ENCODE measurements at regions not wholly inside any gene's neighbourhood (a gene's known extent, or its start where the extent isn't known, plus 50 kb on each side); places are given as distances from the start of the nearest gene placed in this dataset.

- Histone ChIP-seq H2AFZ (ENCODE audit: low read depth, low read length) (no peak overlapping the region), H3K4ac (ENCODE audit: low read depth in 1 of 2, low read length in 2 of 2) (no peak overlapping the region), H2BK15ac (ENCODE audit: low read depth, poor library complexity, severe bottlenecking) (no peak overlapping the region), H2BK5ac (ENCODE audit: low read depth, low read length, poor library complexity, severe bottlenecking) (no peak overlapping the region), H3K4me3 (ENCODE audit: insufficient read depth in 1 of 2, low read depth in 1 of 2, low read length in 2 of 2) (no peak overlapping the region), H3K23ac (ENCODE audit: low read length in 2 of 2) (no peak overlapping the region), H3K4me1 (ENCODE audit: control insufficient read depth, insufficient read depth, low read depth, low read length) (no peaks in the 10 kb centered on the region), H3K27ac (ENCODE audit: low read length, poor library complexity, severe bottlenecking) (no peak overlapping the region), H2BK12ac (ENCODE audit: low read length in 2 of 2) (no peak overlapping the region), H3K4me2 (ENCODE audit: low read length, poor library complexity, severe bottlenecking) (no peak overlapping the region), H3K9ac (ENCODE audit: low read length) (no peak overlapping the region), H2BK120ac (ENCODE audit: low read depth, low read length) (no peak overlapping the region), H3K36me3 (ENCODE audit: control insufficient read depth in 1 of 2, insufficient read depth in 2 of 2, low read depth in 1 of 2, low read length in 2 of 2) (no peaks in the 10 kb centered on the region), H4K8ac (ENCODE audit: low read length) (no peak overlapping the region), H3K79me1 (replicated peaks; ENCODE audit: low read length, poor library complexity, severe bottlenecking) (no peaks in the 10 kb centered on the region), H2AK5ac (ENCODE audit: low read length, severe bottlenecking) (no peak overlapping the region), H3K18ac (ENCODE audit: low read depth in 1 of 2, low read length in 2 of 2) (no peak overlapping the region), H3K14ac (ENCODE audit: low read length in 2 of 2) (no peak overlapping the region), H4K91ac (ENCODE audit: low read length) (no peak overlapping the region), H3K27me3 (ENCODE audit: control insufficient read depth in 1 of 2, insufficient read depth in 1 of 2, low read length in 2 of 2) (peaks cover 0 to 10% of the 10 kb centered on the region in 2 experiments), H3K9me3 (ENCODE audit: control insufficient read depth, low read length) (no peaks in the 10 kb centered on the region)
- no peak for DNase-seq
- no CpG with 5 or more reads among the region's 2 CpGs for WGBS
These were observed 430.7 kb downstream of the GADD45G start for GRCh38 chr9:90035471-90035870.

GRCh38 chr9:90037146-90037797 lies 432.5 kb downstream of the GADD45G start:
- no peak overlapping the region for H3K4me2 ChIP-seq (ENCODE audit: low read length, poor library complexity, severe bottlenecking)
- peak overlapping the region in 1 of 2 experiments; percentile 35 for H3K14ac ChIP-seq (ENCODE audit: low read length in 2 of 2)
- no peak overlapping the region for H2AFZ ChIP-seq (ENCODE audit: low read depth, low read length)
- no peaks in the 10 kb centered on the region for H3K4me1 ChIP-seq (ENCODE audit: control insufficient read depth, insufficient read depth, low read depth, low read length)
- H3K4ac ChIP-seq (ENCODE audit: low read depth in 1 of 2, low read length in 2 of 2) = no peak overlapping the region
- H3K36me3 ChIP-seq (ENCODE audit: control insufficient read depth in 1 of 2, insufficient read depth in 2 of 2, low read depth in 1 of 2, low read length in 2 of 2) = no peaks in the 10 kb centered on the region
- H3K9ac ChIP-seq (ENCODE audit: low read length) = no peak overlapping the region
- H3K27me3 ChIP-seq (ENCODE audit: control insufficient read depth in 1 of 2, insufficient read depth in 1 of 2, low read length in 2 of 2) = peaks cover 0 to 10% of the 10 kb centered on the region in 2 experiments
- H2BK12ac ChIP-seq (ENCODE audit: low read length in 2 of 2) = no peak overlapping the region
- H4K91ac ChIP-seq (ENCODE audit: low read length) = no peak overlapping the region
- no peak overlapping the region for H4K8ac ChIP-seq (ENCODE audit: low read length)
- no peaks in the 10 kb centered on the region for H3K9me3 ChIP-seq (ENCODE audit: control insufficient read depth, low read length)
- no peak overlapping the region for H2BK15ac ChIP-seq (ENCODE audit: low read depth, poor library complexity, severe bottlenecking)
- H2BK120ac ChIP-seq (ENCODE audit: low read depth, low read length) = no peak overlapping the region
- H3K4me3 ChIP-seq (ENCODE audit: insufficient read depth in 1 of 2, low read depth in 1 of 2, low read length in 2 of 2) = no peak overlapping the region
- H3K27ac ChIP-seq (ENCODE audit: low read length, poor library complexity, severe bottlenecking) = no peak overlapping the region
- 91% methylated on average over 11 of the region's 11 CpGs for WGBS
- no peak for DNase-seq
- H3K18ac ChIP-seq (ENCODE audit: low read depth in 1 of 2, low read length in 2 of 2) = peak overlapping the region in 1 of 2 experiments; percentile 54
- H2AK5ac ChIP-seq (ENCODE audit: low read length, severe bottlenecking) = no peak overlapping the region
- no peak overlapping the region for H2BK5ac ChIP-seq (ENCODE audit: low read depth, low read length, poor library complexity, severe bottlenecking)
- H3K79me1 ChIP-seq (replicated peaks; ENCODE audit: low read length, poor library complexity, severe bottlenecking) = no peaks in the 10 kb centered on the region
- H3K23ac ChIP-seq (ENCODE audit: low read length in 2 of 2) = peak overlapping the region in 1 of 2 experiments; percentile 70

GRCh38 chr9:90038763-90039162 lies 434.0 kb downstream of the GADD45G start:
- H3K9ac ChIP-seq (ENCODE audit: low read length) = no peak overlapping the region
- no peak overlapping the region for H4K8ac ChIP-seq (ENCODE audit: low read length)
- H2BK12ac ChIP-seq (ENCODE audit: low read length in 2 of 2) = no peak overlapping the region
- H3K4me3 ChIP-seq (ENCODE audit: insufficient read depth in 1 of 2, low read depth in 1 of 2, low read length in 2 of 2) = no peak overlapping the region
- no peaks in the 10 kb centered on the region for H3K4me1 ChIP-seq (ENCODE audit: control insufficient read depth, insufficient read depth, low read depth, low read length)
- H3K36me3 ChIP-seq (ENCODE audit: control insufficient read depth in 1 of 2, insufficient read depth in 2 of 2, low read depth in 1 of 2, low read length in 2 of 2) = no peaks in the 10 kb centered on the region
- no peak overlapping the region for H3K18ac ChIP-seq (ENCODE audit: low read depth in 1 of 2, low read length in 2 of 2)
- no peak overlapping the region for H2AK5ac ChIP-seq (ENCODE audit: low read length, severe bottlenecking)
- no peak overlapping the region for H2BK15ac ChIP-seq (ENCODE audit: low read depth, poor library complexity, severe bottlenecking)
- no peak overlapping the region for H2BK5ac ChIP-seq (ENCODE audit: low read depth, low read length, poor library complexity, severe bottlenecking)
- no peak overlapping the region for H4K91ac ChIP-seq (ENCODE audit: low read length)
- H2BK120ac ChIP-seq (ENCODE audit: low read depth, low read length) = no peak overlapping the region
- H3K27me3 ChIP-seq (ENCODE audit: control insufficient read depth in 1 of 2, insufficient read depth in 1 of 2, low read length in 2 of 2) = peaks cover 0 to 10% of the 10 kb centered on the region in 2 experiments
- H3K14ac ChIP-seq (ENCODE audit: low read length in 2 of 2) = no peak overlapping the region
- H3K9me3 ChIP-seq (ENCODE audit: control insufficient read depth, low read length) = no peaks in the 10 kb centered on the region
- no peak overlapping the region for H3K4ac ChIP-seq (ENCODE audit: low read depth in 1 of 2, low read length in 2 of 2)
- no peak overlapping the region for H3K4me2 ChIP-seq (ENCODE audit: low read length, poor library complexity, severe bottlenecking)
- no peak for DNase-seq
- H3K79me1 ChIP-seq (replicated peaks; ENCODE audit: low read length, poor library complexity, severe bottlenecking) = no peaks in the 10 kb centered on the region
- no peak overlapping the region for H3K23ac ChIP-seq (ENCODE audit: low read length in 2 of 2)
- 96% methylated on average over 9 of the region's 9 CpGs for WGBS
- H3K27ac ChIP-seq (ENCODE audit: low read length, poor library complexity, severe bottlenecking) = no peak overlapping the region
- H2AFZ ChIP-seq (ENCODE audit: low read depth, low read length) = no peak overlapping the region

GRCh38 chr9:90044263-90044662 lies 439.5 kb downstream of the GADD45G start:
- H2BK15ac ChIP-seq (ENCODE audit: low read depth, poor library complexity, severe bottlenecking) = no peak overlapping the region
- no peak overlapping the region for H3K23ac ChIP-seq (ENCODE audit: low read length in 2 of 2)
- no peaks in the 10 kb centered on the region for H3K27me3 ChIP-seq (ENCODE audit: control insufficient read depth in 1 of 2, insufficient read depth in 1 of 2, low read length in 2 of 2)
- DNase-seq = peak; percentile 93
- H3K14ac ChIP-seq (ENCODE audit: low read length in 2 of 2) = no peak overlapping the region
- H3K36me3 ChIP-seq (ENCODE audit: control insufficient read depth in 1 of 2, insufficient read depth in 2 of 2, low read depth in 1 of 2, low read length in 2 of 2) = no peaks in the 10 kb centered on the region
- H4K91ac ChIP-seq (ENCODE audit: low read length) = peak overlapping the region; percentile 7
- H2BK120ac ChIP-seq (ENCODE audit: low read depth, low read length) = peak overlapping the region; percentile 34
- no peak overlapping the region for H3K4ac ChIP-seq (ENCODE audit: low read depth in 1 of 2, low read length in 2 of 2)
- no peak overlapping the region for H3K9ac ChIP-seq (ENCODE audit: low read length)
- no peaks in the 10 kb centered on the region for H3K9me3 ChIP-seq (ENCODE audit: control insufficient read depth, low read length)
- no peak overlapping the region for H3K4me2 ChIP-seq (ENCODE audit: low read length, poor library complexity, severe bottlenecking)
- WGBS = 2% methylated on average over 6 of the region's 6 CpGs
- H3K79me1 ChIP-seq (replicated peaks; ENCODE audit: low read length, poor library complexity, severe bottlenecking) = no peaks in the 10 kb centered on the region
- no peak overlapping the region for H3K27ac ChIP-seq (ENCODE audit: low read length, poor library complexity, severe bottlenecking)
- no peak overlapping the region for H2AK5ac ChIP-seq (ENCODE audit: low read length, severe bottlenecking)
- peak overlapping the region; percentile 4 to 92 for H2BK12ac ChIP-seq (ENCODE audit: low read length in 2 of 2)
- peak overlapping the region; percentile 6 for H2AFZ ChIP-seq (ENCODE audit: low read depth, low read length)
- peak overlapping the region; percentile 45 for H4K8ac ChIP-seq (ENCODE audit: low read length)
- no peak overlapping the region for H3K4me3 ChIP-seq (ENCODE audit: insufficient read depth in 1 of 2, low read depth in 1 of 2, low read length in 2 of 2)
- peak overlapping the region in 1 of 2 experiments; percentile 72 for H3K18ac ChIP-seq (ENCODE audit: low read depth in 1 of 2, low read length in 2 of 2)
- peaks cover 4% of the 10 kb centered on the region for H3K4me1 ChIP-seq (ENCODE audit: control insufficient read depth, insufficient read depth, low read depth, low read length)
- H2BK5ac ChIP-seq (ENCODE audit: low read depth, low read length, poor library complexity, severe bottlenecking) = no peak overlapping the region
